K562 (cell line): ENCODE measurements at regions not wholly inside any gene's neighbourhood (a gene's known extent, or its start where the extent isn't known, plus 50 kb on each side); places are given as distances from the start of the nearest gene placed in this dataset.

Source experiments
- ATAC-seq: fragments of 200-7000 bp; cut with Tn5 transposase; 3 replicates; pipeline ENCODE4 v1.9.1; 2020; ENCODE audit warnings: moderate library complexity
- BruUV-seq: library from RNA; stranded (reverse); fragments of 400-500 nt; replicated peaks from 2 replicates; lab custom pipeline; 2021; lab: Mats Ljungman, UMichigan
- CTCF ChIA-PET: fragments of 300-600 bp; formaldehyde crosslinking; extraction: SDS; loops from one replicate; lab custom pipeline; 2021; ENCODE audit warnings: low intra/inter-chr PET ratio; lab: Yijun Ruan, JAX
- POLR2A ChIA-PET: fragments of 300-600, 350-650 bp; sonication (Branson Sonifier 250); formaldehyde crosslinking; extraction: SDS; loops from one replicate; lab custom pipeline; 2021; ENCODE audit warnings: antibody characterized with exemption, inconsistent platforms; lab: Yijun Ruan, JAX
- DNase-seq, 4 experiments: peaks; one replicate each; pipeline versions ENCODE4 v3.0.0 to v3.0.0-alpha.2; 2011 to 2018; ENCODE audit warnings: low spot score in 3 of 4, mixed read lengths in 3 of 4; ENCODE audit errors: extremely low read depth in 1 of 4
- FAIRE-seq: peaks from 2 replicates; lab custom pipeline; 2011; peaks lifted over from hg19 to GRCh38; lab: Jason Lieb, UNC
- H2AFZ ChIP-seq: 2 replicates; pipeline ENCODE4 v1.6.0; 2011; ENCODE audit warnings: low read depth, low read length, control low read depth, inconsistent platforms
- H3K27ac ChIP-seq: fragments of 200-600 bp; 3 replicates; pipeline ENCODE4 v1.8.0; 2011; ENCODE audit warnings: low read depth, mild to moderate bottlenecking, control low read depth, inconsistent platforms, low read length, moderate library complexity, mixed read lengths; ENCODE audit errors: extremely low read depth
- H3K27me3 ChIP-seq, 2 experiments: fragments of 300-600 bp in 1 of 2; 2 replicates in 1 of 2; 3 replicates in 1 of 2; pipeline versions ENCODE4 v1.6.0 to v1.8.0; 2011; ENCODE audit warnings: inconsistent platforms in 2 of 2, low read length in 2 of 2, mild to moderate bottlenecking in 1 of 2, mixed read lengths in 1 of 2, moderate library complexity in 1 of 2; ENCODE audit not compliant: control insufficient read depth in 2 of 2, insufficient read depth in 2 of 2
- H3K36me3 ChIP-seq: fragments of 300-600 bp; 3 replicates; pipeline ENCODE4 v1.8.0; 2011; ENCODE audit warnings: mild to moderate bottlenecking, low read length, inconsistent platforms; ENCODE audit not compliant: control insufficient read depth, insufficient read depth
- H3K4me1 ChIP-seq, 2 experiments: fragments of 200-600 bp in 1 of 2; replicated peaks in 1 of 2; 2 replicates in 1 of 2; 3 replicates in 1 of 2; pipeline versions ENCODE4 v1.5.1 to v1.8.0; 2011; ENCODE audit warnings: inconsistent platforms in 2 of 2, low read length in 2 of 2, mild to moderate bottlenecking in 1 of 2, mixed read lengths in 1 of 2, moderate library complexity in 1 of 2; ENCODE audit not compliant: control insufficient read depth in 2 of 2, insufficient read depth in 2 of 2
- H3K4me2 ChIP-seq: 2 replicates; pipeline ENCODE4 v1.6.1; 2011; ENCODE audit warnings: low read length, control low read depth, inconsistent platforms, mixed read lengths; ENCODE audit not compliant: insufficient read depth
- H3K4me3 ChIP-seq: fragments of 200-600 bp; sonication (generic), shearing (Covaris generic); 2 replicates; pipeline ENCODE4 v1.5.1; 2016; ENCODE audit warnings: control low read depth, inconsistent platforms
- H3K79me2 ChIP-seq: fragments of 200-600 bp; 3 replicates; pipeline ENCODE4 v1.8.0; 2011; ENCODE audit warnings: low read length, inconsistent platforms; ENCODE audit not compliant: control insufficient read depth, insufficient read depth
- H3K9ac ChIP-seq, 2 experiments: 2 replicates each; pipeline versions ENCODE4 v1.6.0 to v1.6.1; 2011; ENCODE audit warnings: low read depth in 2 of 2, low read length in 2 of 2, control low read depth in 1 of 2, inconsistent platforms in 1 of 2, mild to moderate bottlenecking in 1 of 2, mixed read lengths in 1 of 2; ENCODE audit not compliant: insufficient read depth in 1 of 2
- H3K9me1 ChIP-seq: one replicate; pipeline ENCODE4 v1.6.0; 2011; ENCODE audit warnings: inconsistent platforms, mild to moderate bottlenecking, low read length, moderate library complexity; ENCODE audit not compliant: control insufficient read depth, insufficient read depth
- H3K9me3 ChIP-seq: replicated peaks from 2 replicates; pipeline ENCODE4 v1.5.1; 2011; ENCODE audit warnings: low read depth, low read length, inconsistent platforms; ENCODE audit not compliant: control insufficient read depth, insufficient read depth
- H4K20me1 ChIP-seq: replicated peaks from 2 replicates; pipeline ENCODE4 v1.6.1; 2011; ENCODE audit warnings: low read length, inconsistent platforms, mixed read lengths; ENCODE audit not compliant: control insufficient read depth, insufficient read depth
- BCOR ChIP-seq: fragments of 450-650 bp; IDR thresholded peaks from 2 replicates; pipeline ENCODE4 v1.6.1; 2016
- FOXM1 ChIP-seq, 2 experiments: fragments of 450-650 bp in 1 of 2; sonication (generic) in 1 of 2; formaldehyde crosslinking in 1 of 2; IDR thresholded peaks; 2 replicates each; pipeline versions ENCODE4 v1.6.1 to v1.9.0; 2017 to 2022; ENCODE audit warnings: low read depth in 2 of 2, mild to moderate bottlenecking in 2 of 2, missing genetic modification reagents in 1 of 2, moderate library complexity in 1 of 2
- HSF4 ChIP-seq: fragments of 250-450 bp; sonication (Bioruptor Pico); IDR thresholded peaks from 2 replicates; pipeline ENCODE4 v2.1.2; 2022; ENCODE audit warnings: mild to moderate bottlenecking, moderate library complexity, borderline replicate concordance
- KLF1 ChIP-seq: fragments of 450-650 bp; IDR thresholded peaks from 2 replicates; pipeline ENCODE4 v1.6.1; 2016; ENCODE audit warnings: missing genetic modification characterization, missing compliant biosample characterization
- NR3C1 ChIP-seq: sonication (generic); formaldehyde crosslinking; IDR thresholded peaks from 2 replicates; pipeline ENCODE4 v1.8.1; 2022; ENCODE audit warnings: missing genetic modification reagents
- SMC3 ChIP-seq: conservative IDR thresholded peaks from 2 replicates; pipeline ENCODE4 v1.6.1; 2011; ENCODE audit warnings: low read depth, low read length, improper control_type of control experiment; ENCODE audit not compliant: insufficient read depth
- THRAP3 ChIP-seq: fragments of 450-650 bp; IDR thresholded peaks from 2 replicates; pipeline ENCODE4 v1.6.1; 2016; ENCODE audit warnings: mild to moderate bottlenecking, inconsistent platforms, borderline replicate concordance
- ZBED1 ChIP-seq: IDR thresholded peaks from 2 replicates; pipeline ENCODE4 v1.6.1; 2014
- ZNF717 ChIP-seq: fragments of 250-450 bp; sonication (Bioruptor Pico); IDR thresholded peaks from 2 replicates; pipeline ENCODE4 v1.5.0; 2021
- ZZZ3 ChIP-seq: fragments of 450-650 bp; IDR thresholded peaks from 2 replicates; pipeline ENCODE4 v1.6.1; 2016; ENCODE audit warnings: antibody characterized with exemption, mild to moderate bottlenecking, moderate library complexity
- WGBS: fragments of 100-300 bp; shearing (Covaris generic); methylation state at CpG from one replicate; pipeline ENCODE4 v1.1.6; 2016; ENCODE audit warnings: low coverage, mixed read lengths; ENCODE audit not compliant: insufficient coverage; ENCODE audit errors: missing lambda C conversion rate; 5-methylcytosine and 5-hydroxymethylcytosine counted together
- in situ Hi-C: fragments of 300-500 bp; cut with MboI; formaldehyde crosslinking; loops from 4 replicates; pipeline ENCODE4 v1.15.0; 2018; ENCODE audit warnings: inconsistent platforms, mixed read lengths
- intact Hi-C: fragments of 100-400 bp; cut with micrococcal nuclease; formaldehyde crosslinking; loops from 2 replicates; pipeline ENCODE4 v1.14.2; 2022
- TF ChIP-seq, protein P1 (sequence below): fragments of 200-400 bp; formaldehyde crosslinking; IDR thresholded peaks from 2 replicates; pipeline ENCODE4 v1.6.1; 2017; ENCODE audit warnings: mild to moderate bottlenecking, low read depth, low read length, moderate library complexity
- TF ChIP-seq, protein P2 (sequence below): fragments of 450-650 bp; formaldehyde crosslinking; IDR thresholded peaks from 2 replicates; pipeline ENCODE4 v1.4.0; 2020; ENCODE audit warnings: mild to moderate bottlenecking, moderate library complexity
- TF ChIP-seq, protein P3 (sequence below), 2 experiments: IDR thresholded peaks in 1 of 2; conservative IDR thresholded peaks in 1 of 2; 2 replicates each; pipeline ENCODE4 v1.6.1; 2016; ENCODE audit warnings: low read depth in 2 of 2, mild to moderate bottlenecking in 1 of 2, missing compliant biosample characterization in 1 of 2, missing genetic modification characterization in 1 of 2, moderate library complexity in 1 of 2
- TF ChIP-seq, protein P4 (sequence below): fragments of 250-450 bp; sonication (Bioruptor Pico); IDR thresholded peaks from 2 replicates; pipeline ENCODE4 v1.4.0; 2020; ENCODE audit warnings: mild to moderate bottlenecking, moderate library complexity

DNA sequence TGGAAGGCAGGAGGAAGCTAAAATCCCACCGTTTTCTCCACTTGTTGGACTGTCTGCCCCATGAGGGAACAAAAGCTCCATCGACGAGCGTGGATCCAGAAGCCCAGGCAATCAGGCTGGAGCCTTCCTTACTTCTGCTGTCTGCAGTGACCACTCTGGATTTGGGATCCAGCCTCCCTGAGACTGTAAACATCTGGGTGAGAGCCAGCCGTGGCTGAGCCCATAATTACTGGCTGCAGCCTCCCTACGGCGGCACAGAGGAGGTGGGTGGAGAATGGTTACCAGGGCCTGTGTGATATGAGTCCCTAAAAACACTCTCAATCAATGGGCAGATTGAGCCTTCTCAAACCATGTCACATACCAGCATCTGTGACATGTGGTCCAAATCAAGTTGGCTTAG, 158.2 kb downstream of the FOXL1 start (continued):
- TF ChIP-seq BCOR (no peak), NR3C1 (CRISPR knock-in tag) (no peak), SMC3 (no peak), THRAP3 (no peak)
- TF ChIP-seq, protein P1, sequence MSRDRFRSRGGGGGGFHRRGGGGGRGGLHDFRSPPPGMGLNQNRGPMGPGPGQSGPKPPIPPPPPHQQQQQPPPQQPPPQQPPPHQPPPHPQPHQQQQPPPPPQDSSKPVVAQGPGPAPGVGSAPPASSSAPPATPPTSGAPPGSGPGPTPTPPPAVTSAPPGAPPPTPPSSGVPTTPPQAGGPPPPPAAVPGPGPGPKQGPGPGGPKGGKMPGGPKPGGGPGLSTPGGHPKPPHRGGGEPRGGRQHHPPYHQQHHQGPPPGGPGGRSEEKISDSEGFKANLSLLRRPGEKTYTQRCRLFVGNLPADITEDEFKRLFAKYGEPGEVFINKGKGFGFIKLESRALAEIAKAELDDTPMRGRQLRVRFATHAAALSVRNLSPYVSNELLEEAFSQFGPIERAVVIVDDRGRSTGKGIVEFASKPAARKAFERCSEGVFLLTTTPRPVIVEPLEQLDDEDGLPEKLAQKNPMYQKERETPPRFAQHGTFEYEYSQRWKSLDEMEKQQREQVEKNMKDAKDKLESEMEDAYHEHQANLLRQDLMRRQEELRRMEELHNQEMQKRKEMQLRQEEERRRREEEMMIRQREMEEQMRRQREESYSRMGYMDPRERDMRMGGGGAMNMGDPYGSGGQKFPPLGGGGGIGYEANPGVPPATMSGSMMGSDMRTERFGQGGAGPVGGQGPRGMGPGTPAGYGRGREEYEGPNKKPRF: no peak
- TF ChIP-seq, protein P2, sequence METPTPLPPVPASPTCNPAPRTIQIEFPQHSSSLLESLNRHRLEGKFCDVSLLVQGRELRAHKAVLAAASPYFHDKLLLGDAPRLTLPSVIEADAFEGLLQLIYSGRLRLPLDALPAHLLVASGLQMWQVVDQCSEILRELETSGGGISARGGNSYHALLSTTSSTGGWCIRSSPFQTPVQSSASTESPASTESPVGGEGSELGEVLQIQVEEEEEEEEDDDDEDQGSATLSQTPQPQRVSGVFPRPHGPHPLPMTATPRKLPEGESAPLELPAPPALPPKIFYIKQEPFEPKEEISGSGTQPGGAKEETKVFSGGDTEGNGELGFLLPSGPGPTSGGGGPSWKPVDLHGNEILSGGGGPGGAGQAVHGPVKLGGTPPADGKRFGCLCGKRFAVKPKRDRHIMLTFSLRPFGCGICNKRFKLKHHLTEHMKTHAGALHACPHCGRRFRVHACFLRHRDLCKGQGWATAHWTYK (CRISPR knock-in tag): no peak

DNA sequence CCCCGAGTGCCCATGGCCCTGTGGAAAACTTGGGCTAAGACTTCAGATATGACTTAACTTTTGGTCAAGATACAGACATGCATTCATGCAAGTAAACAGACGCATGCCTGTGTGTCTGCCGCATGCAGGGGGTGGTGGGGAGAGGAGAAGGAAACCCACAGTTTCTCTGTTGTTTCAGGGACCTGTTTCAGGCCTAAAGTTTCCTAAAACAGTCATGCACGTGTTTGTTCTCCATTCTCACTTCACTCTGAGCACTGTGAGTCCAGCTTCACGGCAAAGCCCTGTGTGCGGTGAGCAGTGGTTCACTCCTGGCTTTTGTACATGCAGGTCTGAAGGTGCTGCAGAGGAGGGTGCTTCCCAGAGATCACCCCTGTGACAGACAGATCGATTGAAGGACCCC, 158.7 kb downstream of the FOXL1 start:
- DNase-seq: no peak
- Histone ChIP-seq H3K27me3 (peaks cover 42 to 91% of the 10 kb centered on the region in 2 experiments; a peak in 4 of 5 replicates), H3K9me3 (no peaks in the 10 kb centered on the region), H3K79me2 (no peaks in the 10 kb centered on the region), H3K9ac (no peak overlapping the region), H3K4me1 (no peaks in the 10 kb centered on the region; a peak in 1 of 5 replicates), H3K9me1 (no peaks in the 10 kb centered on the region), H2AFZ (no peak overlapping the region), H3K27ac (no peak overlapping the region), H3K4me2 (no peak overlapping the region), H3K36me3 (no peaks in the 10 kb centered on the region), H3K4me3 (no peak overlapping the region), H4K20me1 (peaks cover 8% of the 10 kb centered on the region; the same call in 1 of the 2 replicates)
- in situ Hi-C loops (no loop called here), intact Hi-C loops (no loop called here)
- BruUV-seq: no TSS peak
- 0% methylated on average over 7 of the region's 7 CpGs for WGBS
- POLR2A ChIA-PET: no interaction called here
- no peak for ATAC-seq
- FAIRE-seq: no peak
- CTCF ChIA-PET: no interaction called here
- TF ChIP-seq, protein P3, sequence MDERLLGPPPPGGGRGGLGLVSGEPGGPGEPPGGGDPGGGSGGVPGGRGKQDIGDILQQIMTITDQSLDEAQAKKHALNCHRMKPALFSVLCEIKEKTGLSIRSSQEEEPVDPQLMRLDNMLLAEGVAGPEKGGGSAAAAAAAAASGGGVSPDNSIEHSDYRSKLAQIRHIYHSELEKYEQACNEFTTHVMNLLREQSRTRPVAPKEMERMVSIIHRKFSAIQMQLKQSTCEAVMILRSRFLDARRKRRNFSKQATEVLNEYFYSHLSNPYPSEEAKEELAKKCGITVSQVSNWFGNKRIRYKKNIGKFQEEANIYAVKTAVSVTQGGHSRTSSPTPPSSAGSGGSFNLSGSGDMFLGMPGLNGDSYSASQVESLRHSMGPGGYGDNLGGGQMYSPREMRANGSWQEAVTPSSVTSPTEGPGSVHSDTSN (CRISPR knock-in tag; IDR thresholded peaks at IDR 0.05; ENCODE audit: low read depth): no peak
- TF ChIP-seq, protein P3 (tag; conservative IDR thresholded peaks at IDR 0.05; ENCODE audit: low read depth): no peak
- TF ChIP-seq, protein P4, sequence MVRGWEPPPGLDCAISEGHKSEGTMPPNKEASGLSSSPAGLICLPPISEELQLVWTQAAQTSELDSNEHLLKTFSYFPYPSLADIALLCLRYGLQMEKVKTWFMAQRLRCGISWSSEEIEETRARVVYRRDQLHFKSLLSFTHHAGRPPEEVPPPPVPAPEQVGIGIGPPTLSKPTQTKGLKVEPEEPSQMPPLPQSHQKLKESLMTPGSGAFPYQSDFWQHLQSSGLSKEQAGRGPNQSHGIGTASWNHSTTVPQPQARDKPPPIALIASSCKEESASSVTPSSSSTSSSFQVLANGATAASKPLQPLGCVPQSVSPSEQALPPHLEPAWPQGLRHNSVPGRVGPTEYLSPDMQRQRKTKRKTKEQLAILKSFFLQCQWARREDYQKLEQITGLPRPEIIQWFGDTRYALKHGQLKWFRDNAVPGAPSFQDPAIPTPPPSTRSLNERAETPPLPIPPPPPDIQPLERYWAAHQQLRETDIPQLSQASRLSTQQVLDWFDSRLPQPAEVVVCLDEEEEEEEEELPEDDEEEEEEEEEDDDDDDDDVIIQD: no peak
- TF ChIP-seq FOXM1 (IDR thresholded peaks at IDR 0.05; ENCODE audit: low read depth): no peak
- no peak for TF ChIP-seq FOXM1 (CRISPR knock-in tag; IDR thresholded peaks at IDR 0.05; ENCODE audit: low read depth)
- TF ChIP-seq HSF4 (CRISPR knock-in tag): no peak
- TF ChIP-seq ZNF717 (CRISPR knock-in tag): no peak
- no peak for TF ChIP-seq KLF1 (tag)
- TF ChIP-seq ZZZ3: no peak
- no peak for TF ChIP-seq ZBED1
